ENCODE measurements at regions not wholly inside any gene's neighbourhood (a gene's known extent, or its start where the extent isn't known, plus 50 kb on each side); places are given as distances from the start of the nearest gene placed in this dataset.

GRCh38 chr7:60706-61105, 131.7 kb upstream of the FAM20C start:
- TF ChIP-seq RXRA (IDR thresholded peaks at IDR 0.05; ENCODE audit: borderline replicate concordance, low read depth): no peak
- no peak for TF ChIP-seq SIN3A (IDR thresholded peaks at IDR 0.05; ENCODE audit: borderline replicate concordance, low read depth, low read length)
- TF ChIP-seq CTCF (IDR thresholded peaks at IDR 0.05): no peak
- no peak for TF ChIP-seq TAF1 (IDR thresholded peaks at IDR 0.05; ENCODE audit: borderline replicate concordance, low read depth, low read length)
- TF ChIP-seq SMC3 (IDR thresholded peaks at IDR 0.05; ENCODE audit: low read depth, low read length): no peak
- no peak for TF ChIP-seq RCOR1 (IDR thresholded peaks at IDR 0.05; ENCODE audit: low read length)
- TF ChIP-seq TCF12 (IDR thresholded peaks at IDR 0.05): no peak
- TF ChIP-seq NRF1 (IDR thresholded peaks at IDR 0.05; ENCODE audit: low read depth, low read length): no peak
- TF ChIP-seq, protein P1, sequence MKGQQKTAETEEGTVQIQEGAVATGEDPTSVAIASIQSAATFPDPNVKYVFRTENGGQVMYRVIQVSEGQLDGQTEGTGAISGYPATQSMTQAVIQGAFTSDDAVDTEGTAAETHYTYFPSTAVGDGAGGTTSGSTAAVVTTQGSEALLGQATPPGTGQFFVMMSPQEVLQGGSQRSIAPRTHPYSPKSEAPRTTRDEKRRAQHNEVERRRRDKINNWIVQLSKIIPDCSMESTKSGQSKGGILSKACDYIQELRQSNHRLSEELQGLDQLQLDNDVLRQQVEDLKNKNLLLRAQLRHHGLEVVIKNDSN (IDR thresholded peaks at IDR 0.05; ENCODE audit: borderline replicate concordance, low read depth): no peak
